ENCODE measurements at regions not wholly inside any gene's neighbourhood (a gene's known extent, or its start where the extent isn't known, plus 50 kb on each side); places are given as distances from the start of the nearest gene placed in this dataset.

DNA sequence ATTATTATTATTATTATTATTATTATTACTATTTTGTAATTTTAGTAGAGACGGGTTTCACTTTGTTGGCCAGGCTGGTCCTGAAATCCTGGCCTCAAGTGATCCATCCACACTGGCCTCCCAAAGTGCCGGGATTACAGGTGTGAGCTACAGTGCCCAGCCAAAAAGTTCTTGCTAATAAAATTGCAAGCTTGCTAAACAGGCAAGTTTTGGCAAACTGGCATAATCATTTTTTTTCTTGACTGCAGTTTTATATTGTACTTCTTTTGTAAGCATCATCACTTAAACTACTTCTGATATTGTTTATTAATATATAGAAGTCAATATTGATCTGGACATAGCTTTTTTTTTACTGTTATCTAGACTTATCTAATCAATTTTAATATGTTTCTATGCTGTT lies 536.4 kb downstream of the LRFN5 start:
- H3K27ac Mint-ChIP-seq: no peak overlapping the region
- no peak overlapping the region for H3K4me3 Mint-ChIP-seq
- no peaks in the 10 kb centered on the region for H3K4me1 Mint-ChIP-seq
- no peaks in the 10 kb centered on the region for H3K36me3 Mint-ChIP-seq
- peaks cover 5% of the 10 kb centered on the region for H3K9me3 Mint-ChIP-seq
- no peak for DNase-seq
- no peaks in the 10 kb centered on the region for H3K27me3 Mint-ChIP-seq

DNA sequence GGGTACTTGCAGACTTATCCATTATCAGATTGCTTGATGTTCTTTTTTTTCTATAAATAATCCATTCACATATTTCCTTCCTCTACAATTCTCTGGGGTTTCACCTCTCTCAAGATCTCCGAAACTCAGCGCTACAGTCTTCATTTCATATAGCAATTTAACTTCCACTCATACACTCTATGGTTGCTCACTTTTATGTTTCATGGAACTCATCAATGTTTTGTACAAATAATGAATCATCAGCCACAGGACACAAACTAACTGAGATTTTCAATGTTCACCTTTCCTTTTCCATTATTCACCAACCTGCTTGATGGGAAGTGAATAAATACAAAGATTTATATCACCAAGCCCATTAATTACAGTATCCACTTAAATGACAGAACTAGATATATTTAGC lies 534.7 kb downstream of the LRFN5 start:
- no peak overlapping the region for H3K4me3 Mint-ChIP-seq
- H3K36me3 Mint-ChIP-seq: no peaks in the 10 kb centered on the region
- H3K27me3 Mint-ChIP-seq: no peaks in the 10 kb centered on the region
- peaks cover 5% of the 10 kb centered on the region for H3K9me3 Mint-ChIP-seq
- no peaks in the 10 kb centered on the region for H3K4me1 Mint-ChIP-seq
- H3K27ac Mint-ChIP-seq: no peak overlapping the region
- no peak for DNase-seq

GRCh38 chr14:42140831-42141279 lies 534.2 kb downstream of the LRFN5 start:
- Mint-ChIP-seq H3K27ac (no peak overlapping the region), H3K4me1 (no peaks in the 10 kb centered on the region), H3K36me3 (no peaks in the 10 kb centered on the region), H3K27me3 (no peaks in the 10 kb centered on the region), H3K4me3 (no peak overlapping the region), H3K9me3 (peaks cover 5% of the 10 kb centered on the region)
- DNase-seq: no peak

GRCh38 chr14:42140001-42140400 lies 533.3 kb downstream of the LRFN5 start:
- no peak overlapping the region for H3K27ac Mint-ChIP-seq
- H3K36me3 Mint-ChIP-seq: no peaks in the 10 kb centered on the region
- H3K9me3 Mint-ChIP-seq: peaks cover 2% of the 10 kb centered on the region
- no peak for DNase-seq
- no peak overlapping the region for H3K4me3 Mint-ChIP-seq
- H3K4me1 Mint-ChIP-seq: no peaks in the 10 kb centered on the region
- no peaks in the 10 kb centered on the region for H3K27me3 Mint-ChIP-seq

DNA sequence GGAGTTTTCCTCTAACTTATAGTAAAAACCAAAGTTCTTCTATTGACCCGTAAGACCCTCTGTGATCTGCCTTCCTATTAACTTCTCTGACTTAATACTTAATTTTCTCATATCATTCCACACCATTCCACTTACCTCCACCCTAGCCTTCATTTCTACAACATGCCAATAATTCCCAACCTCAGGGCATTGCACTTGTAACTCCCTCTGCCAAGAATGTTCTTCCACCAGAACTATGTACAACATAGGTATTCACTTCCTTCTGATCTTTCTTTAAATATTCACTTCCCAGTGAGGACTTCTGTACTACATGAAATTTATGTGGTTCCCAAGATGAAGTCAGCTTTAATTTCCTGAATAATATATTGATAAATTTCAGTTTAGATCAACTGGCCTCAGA lies 531.7 kb downstream of the LRFN5 start:
- Mint-ChIP-seq H3K27ac (no peak overlapping the region), H3K4me1 (no peaks in the 10 kb centered on the region), H3K27me3 (no peaks in the 10 kb centered on the region), H3K9me3 (peaks cover 2% of the 10 kb centered on the region), H3K4me3 (no peak overlapping the region), H3K36me3 (no peaks in the 10 kb centered on the region)
- no peak for DNase-seq

DNA sequence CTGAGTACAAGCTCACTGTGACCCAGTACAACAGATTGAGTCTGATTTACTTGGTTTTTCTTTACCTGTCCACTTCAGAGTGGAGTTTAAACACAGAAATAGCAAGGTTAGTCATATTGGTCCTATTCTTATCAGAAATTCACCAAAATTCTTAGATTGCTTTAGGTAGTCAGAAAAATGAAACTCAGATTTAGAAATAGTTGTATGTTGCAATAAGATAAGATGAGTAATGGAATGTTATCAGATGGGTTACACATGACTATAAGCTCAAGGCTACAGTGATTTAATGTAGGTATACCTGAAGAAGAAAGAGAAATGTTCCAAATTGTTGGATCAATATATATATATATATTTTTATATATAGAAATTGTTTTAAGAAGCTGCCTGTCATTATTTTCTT lies 524.1 kb downstream of the LRFN5 start:
- no peak for DNase-seq
- no peaks in the 10 kb centered on the region for H3K36me3 Mint-ChIP-seq
- H3K4me1 Mint-ChIP-seq: no peaks in the 10 kb centered on the region
- no peaks in the 10 kb centered on the region for H3K27me3 Mint-ChIP-seq
- no peak overlapping the region for H3K27ac Mint-ChIP-seq
- H3K9me3 Mint-ChIP-seq: peaks cover 2% of the 10 kb centered on the region
- H3K4me3 Mint-ChIP-seq: no peak overlapping the region

- H3K4me1 Mint-ChIP-seq: no peaks in the 10 kb centered on the region
- no peaks in the 10 kb centered on the region for H3K27me3 Mint-ChIP-seq
- no peak overlapping the region for H3K27ac Mint-ChIP-seq
- DNase-seq: no peak
- H3K9me3 Mint-ChIP-seq: peaks cover 4% of the 10 kb centered on the region
- H3K36me3 Mint-ChIP-seq: no peaks in the 10 kb centered on the region
- no peak overlapping the region for H3K4me3 Mint-ChIP-seq
Observed at GRCh38 chr14:42123526-42123925, 516.9 kb downstream of the LRFN5 start.

DNA sequence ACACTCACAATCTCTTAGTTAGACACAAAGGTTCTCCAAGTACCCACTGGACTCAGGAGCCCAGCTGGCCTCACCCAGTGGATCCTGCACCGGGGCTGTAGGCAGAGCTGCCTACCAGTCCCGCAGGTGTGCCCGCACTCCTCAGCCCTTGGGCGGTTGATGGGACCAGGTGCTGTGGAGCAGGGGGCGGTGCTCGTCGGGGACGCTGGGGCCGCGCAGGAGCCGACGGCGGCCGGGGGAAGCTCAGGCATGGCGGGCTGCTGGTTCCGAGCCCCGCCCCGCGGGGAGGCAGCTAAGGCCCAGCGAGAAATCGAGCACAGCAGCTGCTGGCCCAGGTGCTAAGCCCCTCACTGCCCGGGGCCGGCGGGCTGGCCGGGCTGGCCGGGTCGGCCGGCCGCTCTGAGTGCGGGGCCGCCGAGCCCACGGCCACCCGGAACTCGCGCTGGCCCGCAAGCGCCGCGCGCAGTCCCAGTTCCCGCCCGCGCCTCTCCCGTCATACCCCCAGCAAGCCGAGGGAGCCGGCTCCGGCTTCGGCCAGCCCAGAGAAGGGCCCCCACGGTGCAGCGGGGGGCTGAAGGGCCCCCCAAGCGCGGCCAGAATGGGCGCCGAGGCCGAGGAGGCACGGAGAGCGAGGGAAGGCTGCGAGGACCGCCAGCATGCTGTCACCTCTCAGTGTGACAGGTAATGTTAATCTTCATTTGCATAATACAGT lies 506.8 kb downstream of the LRFN5 start:
- Mint-ChIP-seq H3K27ac (no peak overlapping the region), H3K9me3 (peaks cover 13% of the 10 kb centered on the region), H3K27me3 (no peaks in the 10 kb centered on the region), H3K36me3 (no peaks in the 10 kb centered on the region), H3K4me1 (no peaks in the 10 kb centered on the region), H3K4me3 (no peak overlapping the region)
- no peak for DNase-seq

DNA sequence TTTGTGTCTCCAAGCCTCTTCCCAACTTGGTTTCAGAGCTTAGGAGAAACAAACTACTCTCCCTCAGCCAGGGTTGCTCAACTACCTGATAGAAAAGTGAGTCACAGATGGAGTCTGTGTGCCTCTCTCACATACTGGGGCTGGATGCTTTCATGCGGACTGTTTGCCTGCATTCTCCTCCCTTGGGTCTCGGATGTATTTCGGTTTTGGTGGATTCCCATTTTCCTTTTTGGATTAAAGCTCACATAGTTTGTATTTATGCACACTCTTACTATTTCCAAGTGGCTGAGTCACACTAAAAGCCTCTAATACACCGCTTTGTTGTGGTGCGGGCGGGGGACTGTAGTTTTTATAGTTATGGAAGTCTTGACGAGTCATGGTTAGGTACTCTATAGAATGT lies 505.4 kb downstream of the LRFN5 start:
- no peak overlapping the region for H3K4me3 Mint-ChIP-seq
- no peaks in the 10 kb centered on the region for H3K4me1 Mint-ChIP-seq
- H3K27ac Mint-ChIP-seq: no peak overlapping the region

DNA sequence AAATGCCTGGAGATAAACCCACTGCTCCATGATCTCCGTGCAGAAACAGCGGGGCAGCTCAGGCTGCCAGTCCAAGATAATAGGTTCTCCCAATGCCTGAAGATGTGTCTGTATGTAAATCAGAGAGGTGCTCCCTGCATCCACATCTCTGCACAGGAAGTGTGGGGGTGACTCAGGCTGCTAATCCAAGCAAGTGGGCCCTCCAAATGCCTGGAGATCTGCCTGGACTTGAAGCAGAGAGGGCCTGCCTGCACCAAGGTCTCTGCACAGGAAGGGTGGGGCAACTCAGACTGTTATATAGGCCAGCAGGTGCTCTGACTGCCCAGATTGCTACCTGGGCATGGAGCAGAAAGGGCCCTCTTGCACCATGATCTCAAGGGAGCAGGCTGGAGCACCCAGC lies 504.7 kb downstream of the LRFN5 start:
- Mint-ChIP-seq H3K27ac (no peak overlapping the region), H3K27me3 (no peaks in the 10 kb centered on the region), H3K9me3 (peaks cover 13% of the 10 kb centered on the region), H3K36me3 (no peaks in the 10 kb centered on the region), H3K4me3 (no peak overlapping the region), H3K4me1 (no peaks in the 10 kb centered on the region)
- no peak for DNase-seq

More for the DNA sequence above, 505.4 kb downstream of the LRFN5 start:
- H3K36me3 Mint-ChIP-seq: no peaks in the 10 kb centered on the region
- no peaks in the 10 kb centered on the region for H3K27me3 Mint-ChIP-seq
- DNase-seq: no peak
- H3K9me3 Mint-ChIP-seq: peaks cover 13% of the 10 kb centered on the region

DNA sequence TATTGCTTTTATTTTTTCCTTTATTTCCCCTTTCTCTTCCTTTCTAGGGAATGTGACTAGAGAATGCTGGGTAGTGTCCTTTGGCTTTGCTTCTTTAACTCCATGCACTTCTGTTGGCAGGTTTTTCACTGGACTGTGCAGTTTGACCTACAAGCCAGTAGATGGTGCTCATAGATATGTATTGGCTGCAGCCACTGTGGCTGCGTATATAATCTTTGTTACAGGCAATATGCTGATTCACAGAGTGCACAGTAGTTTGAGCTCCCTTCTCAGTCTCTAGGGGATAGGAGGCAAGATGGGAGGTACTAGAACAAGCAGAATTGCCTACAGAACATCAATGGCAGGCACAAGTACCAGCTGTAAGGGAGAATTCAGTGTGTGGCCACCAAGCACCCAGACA lies 503.5 kb downstream of the LRFN5 start:
- Mint-ChIP-seq H3K36me3 (no peaks in the 10 kb centered on the region), H3K4me1 (no peaks in the 10 kb centered on the region), H3K27me3 (no peaks in the 10 kb centered on the region), H3K9me3 (peaks cover 13% of the 10 kb centered on the region), H3K27ac (no peak overlapping the region), H3K4me3 (no peak overlapping the region)
- no peak for DNase-seq

DNA sequence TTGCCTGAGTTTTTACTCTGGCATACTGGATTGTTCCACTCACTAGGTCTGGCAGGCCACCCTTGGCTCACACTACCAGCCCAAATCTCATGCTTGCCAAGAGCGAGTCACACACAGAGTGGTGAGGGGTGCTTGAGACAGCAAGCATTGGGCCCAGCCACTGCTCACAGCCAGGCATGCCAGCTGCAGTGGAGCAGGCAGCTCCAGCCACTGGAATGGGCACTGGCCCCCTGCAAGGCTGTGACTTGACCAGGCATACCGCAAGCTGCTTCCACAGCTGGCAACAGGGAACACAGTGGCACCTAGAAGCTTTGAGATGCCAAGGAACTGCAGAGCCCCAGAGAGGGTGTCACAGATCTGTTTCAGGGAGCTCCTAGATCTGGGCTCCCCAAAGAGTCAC lies 488.5 kb downstream of the LRFN5 start:
- H3K27me3 Mint-ChIP-seq: no peaks in the 10 kb centered on the region
- no peaks in the 10 kb centered on the region for H3K36me3 Mint-ChIP-seq
- H3K4me1 Mint-ChIP-seq: no peaks in the 10 kb centered on the region
- no peak overlapping the region for H3K4me3 Mint-ChIP-seq
- DNase-seq: no peak
- H3K9me3 Mint-ChIP-seq: peaks cover 4% of the 10 kb centered on the region
- H3K27ac Mint-ChIP-seq: no peak overlapping the region

DNA sequence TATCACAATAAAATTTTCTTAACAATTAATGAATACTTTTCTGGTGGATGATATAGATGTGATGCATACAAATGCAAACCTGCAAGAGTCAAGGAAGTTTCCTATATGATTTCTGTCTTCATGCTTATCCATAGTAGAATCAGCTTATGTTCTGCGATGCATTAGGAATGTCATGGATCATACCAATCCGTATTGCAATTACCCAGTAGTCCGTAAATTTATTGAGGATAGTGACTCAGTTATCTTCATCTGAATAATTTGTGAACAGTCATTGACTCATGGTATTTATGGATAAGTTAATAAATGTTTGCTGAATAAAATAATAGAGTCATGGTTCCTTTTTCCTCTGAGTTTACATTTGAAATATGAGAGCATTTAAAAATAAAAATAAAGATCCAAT lies 483.4 kb downstream of the LRFN5 start:
- Mint-ChIP-seq H3K27me3 (no peaks in the 10 kb centered on the region), H3K4me3 (no peak overlapping the region), H3K36me3 (no peaks in the 10 kb centered on the region), H3K27ac (no peak overlapping the region), H3K9me3 (peaks cover 2% of the 10 kb centered on the region), H3K4me1 (no peaks in the 10 kb centered on the region)
- DNase-seq: no peak

GRCh38 chr14:42079911-42080310 lies 473.2 kb downstream of the LRFN5 start:
- no peaks in the 10 kb centered on the region for H3K9me3 Mint-ChIP-seq
- DNase-seq: no peak
- no peaks in the 10 kb centered on the region for H3K4me1 Mint-ChIP-seq
- H3K27me3 Mint-ChIP-seq: no peaks in the 10 kb centered on the region
- H3K36me3 Mint-ChIP-seq: no peaks in the 10 kb centered on the region
- H3K27ac Mint-ChIP-seq: no peak overlapping the region
- no peak overlapping the region for H3K4me3 Mint-ChIP-seq

- no peaks in the 10 kb centered on the region for H3K27me3 Mint-ChIP-seq
- no peak overlapping the region for H3K4me3 Mint-ChIP-seq
- H3K36me3 Mint-ChIP-seq: no peaks in the 10 kb centered on the region
- H3K9me3 Mint-ChIP-seq: no peaks in the 10 kb centered on the region
- no peak for DNase-seq
- H3K4me1 Mint-ChIP-seq: no peaks in the 10 kb centered on the region
- no peak overlapping the region for H3K27ac Mint-ChIP-seq
Observed at GRCh38 chr14:42078345-42078744, 471.7 kb downstream of the LRFN5 start.

- Mint-ChIP-seq H3K4me1 (no peaks in the 10 kb centered on the region), H3K27me3 (no peaks in the 10 kb centered on the region), H3K9me3 (peaks cover 8% of the 10 kb centered on the region), H3K36me3 (no peaks in the 10 kb centered on the region), H3K27ac (no peak overlapping the region), H3K4me3 (no peak overlapping the region)
- DNase-seq: no peak
Observed at GRCh38 chr14:42070031-42070430, 463.4 kb downstream of the LRFN5 start.
